ENCODE measurements at regions not wholly inside any gene's neighbourhood (a gene's known extent, or its start where the extent isn't known, plus 50 kb on each side); places are given as distances from the start of the nearest gene placed in this dataset.
"Not testable (repeated sequence)": the region's sequence is repeated elsewhere in the genome, so short reads cannot be mapped to it uniquely, and the experiment has no call there.

DNA sequence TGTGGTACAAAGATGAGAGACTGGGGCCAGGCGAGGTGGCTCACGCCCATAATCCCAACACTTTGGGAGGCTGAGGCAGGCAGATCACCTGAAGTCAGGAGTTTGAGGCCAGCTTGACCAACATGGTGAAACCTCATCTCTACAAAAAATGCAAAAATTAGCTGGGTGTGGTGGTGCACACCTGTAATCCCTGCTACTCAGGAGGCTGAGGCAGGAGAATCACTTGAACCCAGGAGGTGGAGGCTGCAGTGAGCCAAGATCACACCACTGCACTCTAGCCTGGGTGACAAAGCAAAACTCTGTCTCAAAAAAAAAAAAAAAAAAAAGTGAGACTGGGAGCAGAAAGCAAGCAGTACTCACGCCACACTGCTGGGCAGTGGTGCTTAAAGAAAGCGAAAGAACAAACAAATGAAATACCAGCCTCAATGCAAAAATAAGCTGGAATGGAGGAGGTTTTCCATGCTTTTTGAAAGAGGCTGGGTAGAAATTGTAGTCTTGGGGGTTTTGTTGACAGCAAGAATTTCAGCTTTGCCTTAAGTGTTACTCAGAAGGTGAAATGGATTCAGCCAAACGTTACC is 112.9 kb upstream of the ENPP6 start:
- CTCF ChIA-PET: interaction anchor here (0.7 to 8.3 kb wide), 8 partner anchors 10 to 161 kb away, joined by 3 to 166 read pairs (median 8); no protein-coding TSS in a partner anchor
- FAIRE-seq; H2AFZ ChIP-seq (ENCODE audit: control insufficient read depth, low read depth, low read length); ATAC-seq; DNase-seq (ENCODE audit: low read depth, low spot score); H3K4me3 ChIP-seq; H3K9me3 ChIP-seq (replicated peaks; ENCODE audit: control insufficient read depth, insufficient read depth, low read length); H3K79me2 ChIP-seq (ENCODE audit: control insufficient read depth, insufficient read depth, low read length); H3K36me3 ChIP-seq (ENCODE audit: control insufficient read depth in 2 of 2, insufficient read depth in 2 of 2, low read length in 1 of 2); in situ Hi-C loops (cut with MboI); H3K27me3 ChIP-seq (replicated peaks in 1 of 2; ENCODE audit: control insufficient read depth in 2 of 2, insufficient read depth in 2 of 2, low read length in 1 of 2); H4K20me1 ChIP-seq (ENCODE audit: control insufficient read depth, insufficient read depth): not testable (repeated sequence)
- SMC1A ChIA-PET (ENCODE audit: uncharacterized antibody, unreplicated experiment): interaction anchor here (0.7 to 10.7 kb wide), 13 partner anchors 15 to 370 kb away, joined by 3 to 411 read pairs (median 10); no protein-coding TSS in a partner anchor
- TSS peak; percentile 66 for BruUV-seq (replicated peaks)
- peak; percentile 36; the same call in 1 of the 2 replicates for TF ChIP-seq HDGF (IDR thresholded peaks at IDR 0.05)
- Histone ChIP-seq H3K27ac (ENCODE audit: control insufficient read depth, insufficient read depth) (peak overlapping the region; percentile 90), H3K9ac (ENCODE audit: control insufficient read depth, insufficient read depth, low read length) (peak overlapping the region; percentile 51), H3K4me2 (ENCODE audit: control insufficient read depth, insufficient read depth) (peak overlapping the region; percentile 41; the same call in 1 of the 2 replicates), H3K4me1 (ENCODE audit: control insufficient read depth, insufficient read depth, low read length) (peaks cover 44% of the 10 kb centered on the region)
- intact Hi-C loops (cut with micrococcal nuclease; ENCODE audit: unreplicated experiment): loop anchor here (1.0 to 5.0 kb wide), 2 partner anchors 13 to 207 kb away; no protein-coding TSS in a partner anchor
- RAD21 ChIA-PET (ENCODE audit: unreplicated experiment): interaction anchor here (1.1 to 16.2 kb wide), 10 partner anchors 10 to 205 kb away, joined by 3 to 419 read pairs (median 40); no protein-coding TSS in a partner anchor
- WGBS (ENCODE audit: insufficient coverage, insufficient replicate concordance, low lambda C conversion rate, missing lambda C conversion rate): 99% methylated on average over 5 of the region's 5 CpGs
- POLR2A ChIA-PET: interaction anchor here (0.6 to 19.0 kb wide), 9 partner anchors 9 to 90 kb away, joined by 3 to 445 read pairs (median 5); no protein-coding TSS in a partner anchor

DNA sequence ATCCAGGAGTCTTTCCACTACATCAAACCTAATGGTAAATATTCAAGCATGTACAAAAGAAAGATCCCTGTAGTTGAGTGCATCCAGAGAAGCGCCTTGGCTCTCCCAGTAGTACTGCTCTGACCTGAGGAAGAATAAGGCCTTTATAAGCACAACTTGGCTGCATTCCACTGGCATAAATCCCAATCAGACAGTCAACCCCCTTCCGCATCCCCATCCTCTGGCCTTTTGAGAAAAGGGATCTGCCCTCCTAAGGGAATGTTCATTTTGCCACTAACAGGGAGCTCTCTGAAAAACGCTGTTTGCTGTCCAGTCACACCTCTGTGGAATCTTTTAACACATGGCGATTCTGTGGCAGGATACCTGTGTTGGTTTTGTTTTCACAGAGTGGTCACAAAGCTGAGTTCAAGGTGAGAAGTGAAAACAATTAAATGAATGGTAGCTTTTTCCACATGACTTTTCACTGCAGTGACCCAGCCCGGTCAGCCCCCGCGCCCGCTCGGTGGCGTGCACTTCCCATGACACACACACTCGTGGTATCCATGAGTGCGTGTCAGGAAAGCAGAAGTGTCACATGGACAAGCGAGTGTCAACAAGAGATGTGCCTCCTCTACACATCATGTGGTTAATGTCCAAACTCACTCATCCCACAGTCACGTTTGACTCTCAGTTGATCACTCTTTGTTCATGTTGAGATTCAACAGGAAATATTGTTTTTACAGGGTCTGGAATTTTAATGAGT is 112.2 kb upstream of the ENPP6 start:
- RAD21 ChIA-PET (ENCODE audit: unreplicated experiment): interaction anchor here (1.0 to 16.2 kb wide), 11 partner anchors 9 to 206 kb away, joined by 3 to 419 read pairs (median 36); no protein-coding TSS in a partner anchor
- Histone ChIP-seq H3K36me3 (ENCODE audit: control insufficient read depth in 2 of 2, insufficient read depth in 2 of 2, low read length in 1 of 2) (no peaks in the 10 kb centered on the region; a peak in 1 of 4 replicates), H2AFZ (ENCODE audit: control insufficient read depth, low read depth, low read length) (peak overlapping the region; percentile 41), H4K20me1 (ENCODE audit: control insufficient read depth, insufficient read depth) (no peaks in the 10 kb centered on the region), H3K79me2 (ENCODE audit: control insufficient read depth, insufficient read depth, low read length) (peaks cover 4% of the 10 kb centered on the region), H3K27me3 (replicated peaks in 1 of 2; ENCODE audit: control insufficient read depth in 2 of 2, insufficient read depth in 2 of 2, low read length in 1 of 2) (no peaks in the 10 kb centered on the region), H3K4me2 (ENCODE audit: control insufficient read depth, insufficient read depth) (peak overlapping the region; percentile 58), H3K4me1 (ENCODE audit: control insufficient read depth, insufficient read depth, low read length) (peaks cover 44% of the 10 kb centered on the region), H3K9me3 (replicated peaks; ENCODE audit: control insufficient read depth, insufficient read depth, low read length) (peaks cover 4% of the 10 kb centered on the region), H3K4me3 (no peak overlapping the region), H3K27ac (ENCODE audit: control insufficient read depth, insufficient read depth) (peak overlapping the region; percentile 90), H3K9ac (ENCODE audit: control insufficient read depth, insufficient read depth, low read length) (peak overlapping the region; percentile 69)
- POLR2A ChIA-PET: interaction anchor here (0.6 to 19.0 kb wide), 12 partner anchors 8 to 404 kb away, joined by 3 to 445 read pairs (median 18); partner anchors contain the start of gene CENPU
- CTCF ChIA-PET: interaction anchor here (1.5 to 8.3 kb wide), 6 partner anchors 9 to 64 kb away, joined by 4 to 166 read pairs (median 36); no protein-coding TSS in a partner anchor
- SMC1A ChIA-PET (ENCODE audit: uncharacterized antibody, unreplicated experiment): interaction anchor here (0.8 to 10.7 kb wide), 15 partner anchors 7 to 206 kb away, joined by 3 to 411 read pairs (median 9); no protein-coding TSS in a partner anchor
- 35% methylated on average over 14 of the region's 14 CpGs for WGBS (ENCODE audit: insufficient coverage, insufficient replicate concordance, low lambda C conversion rate, missing lambda C conversion rate)
- peak; percentile 90 for DNase-seq (ENCODE audit: low read depth, low spot score)
- in situ Hi-C loops (cut with MboI) (no loop called here), intact Hi-C loops (cut with micrococcal nuclease; ENCODE audit: unreplicated experiment) (loop anchor here (1.0 to 5.0 kb wide), 2 partner anchors 13 to 207 kb away; no protein-coding TSS in a partner anchor)
- ATAC-seq: peak; percentile 81
- peak; percentile 69 for FAIRE-seq
- BruUV-seq (replicated peaks): no TSS peak
- no peak; the same call in 1 of the 2 replicates for TF ChIP-seq CBFB (IDR thresholded peaks at IDR 0.05; ENCODE audit: low read depth)
- TF ChIP-seq IKZF1 (conservative IDR thresholded peaks at IDR 0.05): peak; percentile 99
- TF ChIP-seq POLR2A (IDR thresholded peaks at IDR 0.05; ENCODE audit: low read depth, low read length): peak; percentile 53; the same call in 1 of the 2 replicates
- TF ChIP-seq EP300 (IDR thresholded peaks at IDR 0.05; ENCODE audit: borderline replicate concordance in 1 of 2, control insufficient read depth in 1 of 2, low read depth in 2 of 2, low read length in 2 of 2): peak; percentile 98 to 100
- peak; percentile 28; the same call in 1 of the 2 replicates for TF ChIP-seq RAD21 (IDR thresholded peaks at IDR 0.05; ENCODE audit: insufficient read depth, low read depth, low read length)
- peak; percentile 93 for TF ChIP-seq NFIC (IDR thresholded peaks at IDR 0.05; ENCODE audit: low read depth, low read length)
- TF ChIP-seq SP1 (IDR thresholded peaks at IDR 0.05; ENCODE audit: low read depth, low read length): peak; percentile 86
- TF ChIP-seq CBX3 (IDR thresholded peaks at IDR 0.05; ENCODE audit: borderline replicate concordance, low read depth): no peak
- TF ChIP-seq SRF (IDR thresholded peaks at IDR 0.05; ENCODE audit: low read depth in 2 of 2, low read length in 2 of 2): no peak
- no peak for TF ChIP-seq HDAC6 (IDR thresholded peaks at IDR 0.05; ENCODE audit: unreplicated experiment)
- peak; percentile 40; the same call in 1 of the 2 replicates for TF ChIP-seq MYB (IDR thresholded peaks at IDR 0.05; ENCODE audit: borderline replicate concordance, low read depth, low read length)
- TF ChIP-seq, protein P1, sequence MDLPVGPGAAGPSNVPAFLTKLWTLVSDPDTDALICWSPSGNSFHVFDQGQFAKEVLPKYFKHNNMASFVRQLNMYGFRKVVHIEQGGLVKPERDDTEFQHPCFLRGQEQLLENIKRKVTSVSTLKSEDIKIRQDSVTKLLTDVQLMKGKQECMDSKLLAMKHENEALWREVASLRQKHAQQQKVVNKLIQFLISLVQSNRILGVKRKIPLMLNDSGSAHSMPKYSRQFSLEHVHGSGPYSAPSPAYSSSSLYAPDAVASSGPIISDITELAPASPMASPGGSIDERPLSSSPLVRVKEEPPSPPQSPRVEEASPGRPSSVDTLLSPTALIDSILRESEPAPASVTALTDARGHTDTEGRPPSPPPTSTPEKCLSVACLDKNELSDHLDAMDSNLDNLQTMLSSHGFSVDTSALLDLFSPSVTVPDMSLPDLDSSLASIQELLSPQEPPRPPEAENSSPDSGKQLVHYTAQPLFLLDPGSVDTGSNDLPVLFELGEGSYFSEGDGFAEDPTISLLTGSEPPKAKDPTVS (IDR thresholded peaks at IDR 0.05; ENCODE audit: low read depth, low read length): no peak
- peak; percentile 88 for TF ChIP-seq CREM (IDR thresholded peaks at IDR 0.05; ENCODE audit: low read depth)
- no peak for TF ChIP-seq HDGF (IDR thresholded peaks at IDR 0.05)
